Trophoblast cell (in vitro differentiated cells and primary cell): ENCODE measurements at regions not wholly inside any gene's neighbourhood (a gene's known extent, or its start where the extent isn't known, plus 50 kb on each side); places are given as distances from the start of the nearest gene placed in this dataset.

ENCODE experiments used
- DNase-seq, 2 donors: peaks; one replicate each; pipeline ENCODE4 v3.0.0-alpha.2; 2016
- H2AFZ ChIP-seq: 2 replicates; pipeline ENCODE4 v1.6.1; 2013; ENCODE audit warnings: low read length, moderate library complexity, mild to moderate bottlenecking; ENCODE audit not compliant: insufficient read depth, poor library complexity
- H2AK5ac ChIP-seq: 2 replicates; pipeline ENCODE4 v1.6.1; 2013; ENCODE audit warnings: mild to moderate bottlenecking, low read length
- H2BK120ac ChIP-seq: 2 replicates; pipeline ENCODE4 v1.6.1; 2013; ENCODE audit warnings: low read length, mild to moderate bottlenecking, moderate library complexity; ENCODE audit not compliant: insufficient read depth, poor library complexity
- H2BK12ac ChIP-seq: 2 replicates; pipeline ENCODE4 v1.6.1; 2013; ENCODE audit warnings: mild to moderate bottlenecking, low read length, moderate library complexity
- H2BK5ac ChIP-seq: 2 replicates; pipeline ENCODE4 v1.6.1; 2013; ENCODE audit warnings: low read length, low read depth, moderate library complexity, mild to moderate bottlenecking; ENCODE audit not compliant: poor library complexity
- H3K14ac ChIP-seq: 2 replicates; pipeline ENCODE4 v1.6.1; 2013; ENCODE audit warnings: mild to moderate bottlenecking, low read length
- H3K18ac ChIP-seq: 2 replicates; pipeline ENCODE4 v1.6.1; 2013; ENCODE audit warnings: mild to moderate bottlenecking, low read length
- H3K23ac ChIP-seq: 2 replicates; pipeline ENCODE4 v1.6.1; 2013; ENCODE audit warnings: low read length
- H3K27ac ChIP-seq: 2 replicates; pipeline ENCODE4 v1.5.1; 2013; ENCODE audit warnings: low read depth, mild to moderate bottlenecking, inconsistent platforms, low read length, moderate library complexity
- H3K27me3 ChIP-seq: 2 replicates; pipeline ENCODE4 v1.6.1; 2013; ENCODE audit warnings: inconsistent platforms, mild to moderate bottlenecking, low read length, moderate library complexity; ENCODE audit not compliant: insufficient read depth
- H3K36me3 ChIP-seq, 2 experiments: 1 replicate in 1 of 2; 2 replicates in 1 of 2; pipeline ENCODE4 v1.6.1; 2013; ENCODE audit warnings: low read length in 2 of 2, mild to moderate bottlenecking in 2 of 2, moderate library complexity in 1 of 2; ENCODE audit not compliant: insufficient read depth in 2 of 2, control insufficient read depth in 1 of 2
- H3K4ac ChIP-seq: 2 replicates; pipeline ENCODE4 v1.6.1; 2013; ENCODE audit warnings: low read depth, mild to moderate bottlenecking, low read length, moderate library complexity
- H3K4me1 ChIP-seq, 2 experiments: 1 replicate in 1 of 2; 2 replicates in 1 of 2; pipeline ENCODE4 v1.6.1; 2013; ENCODE audit warnings: low read length in 2 of 2, mild to moderate bottlenecking in 2 of 2, moderate library complexity in 1 of 2; ENCODE audit not compliant: insufficient read depth in 2 of 2, control insufficient read depth in 1 of 2
- H3K4me2 ChIP-seq: 2 replicates; pipeline ENCODE4 v1.6.1; 2013; ENCODE audit warnings: inconsistent platforms, mild to moderate bottlenecking, low read length, moderate library complexity
- H3K4me3 ChIP-seq: 2 replicates; pipeline ENCODE4 v1.5.1; 2013; ENCODE audit warnings: mild to moderate bottlenecking, low read depth, low read length, inconsistent platforms
- H3K79me1 ChIP-seq: one replicate; pipeline ENCODE4 v1.6.1; 2013; ENCODE audit warnings: low read length
- H3K79me2 ChIP-seq: 2 replicates; pipeline ENCODE4 v1.6.1; 2013; ENCODE audit warnings: low read length, mild to moderate bottlenecking; ENCODE audit not compliant: control insufficient read depth, insufficient read depth, poor library complexity
- H3K9ac ChIP-seq: 2 replicates; pipeline ENCODE4 v1.6.1; 2013; ENCODE audit warnings: mild to moderate bottlenecking, low read length
- H3K9me3 ChIP-seq: 2 replicates; pipeline ENCODE4 v1.6.1; 2013; ENCODE audit warnings: low read depth, mild to moderate bottlenecking, control low read depth, inconsistent platforms, low read length; ENCODE audit not compliant: insufficient read depth
- H4K12ac ChIP-seq: 2 replicates; pipeline ENCODE4 v1.6.1; 2013; ENCODE audit warnings: low read depth, mild to moderate bottlenecking, low read length, moderate library complexity
- H4K8ac ChIP-seq: 2 replicates; pipeline ENCODE4 v1.6.1; 2013; ENCODE audit warnings: low read depth, mild to moderate bottlenecking, low read length, moderate library complexity
- H4K91ac ChIP-seq: one replicate; pipeline ENCODE4 v1.6.1; 2013; ENCODE audit warnings: low read depth, mild to moderate bottlenecking, low read length, moderate library complexity
- WGBS: extraction: QIAGEN DNeasy Blood & Tissue Kit; methylation state at CpG from one replicate; pipeline ENCODE4 v1.1.7; 2013; ENCODE audit warnings: missing lambda C conversion rate; ENCODE audit not compliant: insufficient read length, insufficient coverage; ENCODE audit errors: extremely low coverage; 5-methylcytosine and 5-hydroxymethylcytosine counted together

GRCh38 chr6:163947276-163947675, 532.8 kb downstream of the QKI start:
- no peak overlapping the region for H3K23ac ChIP-seq
- H2AFZ ChIP-seq: no peak overlapping the region
- H4K8ac ChIP-seq: no peak overlapping the region
- no peak for DNase-seq
- H2BK12ac ChIP-seq: peak overlapping the region; percentile 8
- no peaks in the 10 kb centered on the region for H3K27me3 ChIP-seq
- H2BK5ac ChIP-seq: no peak overlapping the region
- no peak overlapping the region for H3K4me2 ChIP-seq
- H3K14ac ChIP-seq: no peak overlapping the region
- H2AK5ac ChIP-seq: no peak overlapping the region
- H3K36me3 ChIP-seq: no peaks in the 10 kb centered on the region
- no peak overlapping the region for H3K18ac ChIP-seq
- no peaks in the 10 kb centered on the region for H3K79me1 ChIP-seq
- WGBS: no CpG with 5 or more reads among the region's 3 CpGs
- H4K12ac ChIP-seq: no peak overlapping the region
- H2BK120ac ChIP-seq: no peak overlapping the region
- H3K4me3 ChIP-seq: no peak overlapping the region
- no peaks in the 10 kb centered on the region for H3K79me2 ChIP-seq
- no peak overlapping the region for H3K27ac ChIP-seq
- no peak overlapping the region for H3K9ac ChIP-seq
- no peaks in the 10 kb centered on the region for H3K9me3 ChIP-seq
- no peak overlapping the region for H3K4ac ChIP-seq
- peaks cover 6 to 10% of the 10 kb centered on the region in 2 experiments for H3K4me1 ChIP-seq
- no peak overlapping the region for H4K91ac ChIP-seq

- Histone ChIP-seq H3K27ac (no peak overlapping the region), H2AK5ac (no peak overlapping the region), H4K12ac (no peak overlapping the region), H2BK120ac (no peak overlapping the region), H3K4me2 (no peak overlapping the region), H3K27me3 (no peaks in the 10 kb centered on the region), H4K8ac (no peak overlapping the region), H3K4me1 (peaks cover 8 to 10% of the 10 kb centered on the region in 2 experiments), H2BK5ac (no peak overlapping the region), H3K4ac (no peak overlapping the region), H3K36me3 (no peaks in the 10 kb centered on the region), H3K9me3 (no peaks in the 10 kb centered on the region), H4K91ac (no peak overlapping the region), H3K79me1 (no peaks in the 10 kb centered on the region), H3K4me3 (no peak overlapping the region), H3K18ac (no peak overlapping the region), H3K23ac (no peak overlapping the region), H3K9ac (no peak overlapping the region), H3K14ac (no peak overlapping the region), H2AFZ (no peak overlapping the region), H3K79me2 (no peaks in the 10 kb centered on the region), H2BK12ac (no peak overlapping the region)
- DNase-seq: no peak
- no CpG with 5 or more reads among the region's 7 CpGs for WGBS
Observed at GRCh38 chr6:163946437-163946836, 531.9 kb downstream of the QKI start.

GRCh38 chr6:163945808-163946207, 531.3 kb downstream of the QKI start:
- peaks cover 8 to 10% of the 10 kb centered on the region in 2 experiments for H3K4me1 ChIP-seq
- no peaks in the 10 kb centered on the region for H3K9me3 ChIP-seq
- H3K79me2 ChIP-seq: no peaks in the 10 kb centered on the region
- no peak overlapping the region for H3K9ac ChIP-seq
- no peak overlapping the region for H2BK5ac ChIP-seq
- no peak overlapping the region for H3K23ac ChIP-seq
- no peak overlapping the region for H4K12ac ChIP-seq
- H2AK5ac ChIP-seq: no peak overlapping the region
- no peak overlapping the region for H2BK12ac ChIP-seq
- H3K27me3 ChIP-seq: no peaks in the 10 kb centered on the region
- no peaks in the 10 kb centered on the region for H3K79me1 ChIP-seq
- H3K4me2 ChIP-seq: peak overlapping the region; percentile 23
- no peak overlapping the region for H3K4ac ChIP-seq
- H4K8ac ChIP-seq: no peak overlapping the region
- no peak for DNase-seq
- no peak overlapping the region for H3K27ac ChIP-seq
- no peak overlapping the region for H3K18ac ChIP-seq
- H4K91ac ChIP-seq: no peak overlapping the region
- no CpG with 5 or more reads among the region's 7 CpGs for WGBS
- no peak overlapping the region for H3K4me3 ChIP-seq
- H2BK120ac ChIP-seq: no peak overlapping the region
- H3K14ac ChIP-seq: no peak overlapping the region
- H3K36me3 ChIP-seq: no peaks in the 10 kb centered on the region
- H2AFZ ChIP-seq: no peak overlapping the region

- Histone ChIP-seq H3K4me3 (no peak overlapping the region), H2BK12ac (no peak overlapping the region), H4K12ac (no peak overlapping the region), H3K9me3 (no peaks in the 10 kb centered on the region), H2BK5ac (no peak overlapping the region), H3K9ac (no peak overlapping the region), H4K91ac (no peak overlapping the region), H3K27me3 (no peaks in the 10 kb centered on the region), H2AFZ (no peak overlapping the region), H3K4me1 (peaks cover 8 to 10% of the 10 kb centered on the region in 2 experiments), H3K79me1 (no peaks in the 10 kb centered on the region), H3K36me3 (no peaks in the 10 kb centered on the region), H2BK120ac (no peak overlapping the region), H2AK5ac (no peak overlapping the region), H3K27ac (no peak overlapping the region), H3K4me2 (no peak overlapping the region), H3K4ac (no peak overlapping the region), H3K23ac (no peak overlapping the region), H3K79me2 (no peaks in the 10 kb centered on the region), H3K14ac (no peak overlapping the region), H4K8ac (no peak overlapping the region), H3K18ac (no peak overlapping the region)
- WGBS: no CpG with 5 or more reads among the region's 11 CpGs
- DNase-seq: no peak
Observed at GRCh38 chr6:163944897-163945296, 530.4 kb downstream of the QKI start.
